Hindlimb muscle (tissue), 1 donor: ENCODE measurements at regions not wholly inside any gene's neighbourhood (a gene's known extent, or its start where the extent isn't known, plus 50 kb on each side); places are given as distances from the start of the nearest gene placed in this dataset.
"Not testable (repeated sequence)": the region's sequence is repeated elsewhere in the genome, so short reads cannot be mapped to it uniquely, and the experiment has no call there.

ENCODE experiments used
- DNase-seq: peaks from one replicate; pipeline ENCODE4 v3.0.0-alpha.2; 2013

- DNase-seq: no peak
These were observed 133.6 kb upstream of the C1QTNF7 start for GRCh38 chr4:15294202-15294601.

GRCh38 chr4:15294832-15295231, 133.0 kb upstream of the C1QTNF7 start:
- DNase-seq: no peak

GRCh38 chr4:15295421-15296162, 132.2 kb upstream of the C1QTNF7 start:
- no peak for DNase-seq

GRCh38 chr4:15297344-15297743, 130.5 kb upstream of the C1QTNF7 start:
- DNase-seq: no peak

GRCh38 chr4:15299627-15300026, 128.2 kb upstream of the C1QTNF7 start:
- no peak for DNase-seq

- no peak for DNase-seq
These were observed 124.7 kb upstream of the C1QTNF7 start for GRCh38 chr4:15303052-15303641.

GRCh38 chr4:15314974-15315373, 112.9 kb upstream of the C1QTNF7 start:
- no peak for DNase-seq

GRCh38 chr4:15317246-15317645, 110.6 kb upstream of the C1QTNF7 start:
- DNase-seq: no peak

- DNase-seq: no peak
These were observed 109.0 kb upstream of the C1QTNF7 start for GRCh38 chr4:15318621-15319348.

GRCh38 chr4:15320121-15320678, 107.6 kb upstream of the C1QTNF7 start:
- no peak for DNase-seq

- no peak for DNase-seq
These were observed 105.8 kb upstream of the C1QTNF7 start for GRCh38 chr4:15322006-15322405.

- no peak for DNase-seq
These were observed 101.8 kb upstream of the C1QTNF7 start for GRCh38 chr4:15325987-15326386.

- no peak for DNase-seq
These were observed 100.2 kb upstream of the C1QTNF7 start for GRCh38 chr4:15327311-15328298.

GRCh38 chr4:15331930-15332329, 95.9 kb upstream of the C1QTNF7 start:
- no peak for DNase-seq

GRCh38 chr4:15332377-15332776, 95.5 kb upstream of the C1QTNF7 start:
- DNase-seq: no peak

GRCh38 chr4:15333692-15334633, 93.9 kb upstream of the C1QTNF7 start:
- no peak for DNase-seq

GRCh38 chr4:15336410-15337167, 91.2 kb upstream of the C1QTNF7 start:
- DNase-seq: no peak

- not testable (repeated sequence) for DNase-seq
These were observed 90.6 kb upstream of the C1QTNF7 start for GRCh38 chr4:15337168-15337657.

- DNase-seq: no peak
These were observed 88.1 kb upstream of the C1QTNF7 start for GRCh38 chr4:15339737-15340136.

- no peak for DNase-seq
These were observed 87.5 kb upstream of the C1QTNF7 start for GRCh38 chr4:15340332-15340731.
